Central memory CD8-positive, alpha-beta T cell (primary cell): ENCODE measurements at regions not wholly inside any gene's neighbourhood (a gene's known extent, or its start where the extent isn't known, plus 50 kb on each side); places are given as distances from the start of the nearest gene placed in this dataset.
"Not testable (repeated sequence)": the region's sequence is repeated elsewhere in the genome, so short reads cannot be mapped to it uniquely, and the experiment has no call there.

Source experiments
- ATAC-seq: fragments of 150-1000 bp; cut with Tn5 transposase; replicated peaks from 2 replicates; pipeline ENCODE4 v1.10.0; 2022; ENCODE audit warnings: mild to moderate bottlenecking, moderate FRiP score, moderate number of reproducible peaks; ENCODE audit not compliant: poor library complexity, severe bottlenecking; ENCODE audit errors: extremely low read depth
- DNase-seq, 2 donors: peaks; one replicate each; pipeline ENCODE4 v3.0.0; 2021; ENCODE audit warnings: low spot score in 2 of 2
- H3K27ac Mint-ChIP-seq: one replicate; pipeline ENCODE4 v1.8.0; 2022; ENCODE audit warnings: low read depth, mild to moderate bottlenecking, moderate library complexity, mixed read lengths
- H3K27me3 Mint-ChIP-seq: one replicate; pipeline ENCODE4 v1.8.0; 2022; ENCODE audit warnings: mixed read lengths
- H3K36me3 Mint-ChIP-seq: one replicate; pipeline ENCODE4 v1.8.0; 2022; ENCODE audit warnings: mild to moderate bottlenecking, moderate library complexity, mixed read lengths; ENCODE audit not compliant: insufficient read depth
- H3K4me1 Mint-ChIP-seq: one replicate; pipeline ENCODE4 v1.8.0; 2022; ENCODE audit warnings: mixed read lengths
- H3K4me3 Mint-ChIP-seq: one replicate; pipeline ENCODE4 v1.8.0; 2022; ENCODE audit warnings: mild to moderate bottlenecking, moderate library complexity, mixed read lengths
- H3K9me3 Mint-ChIP-seq: one replicate; pipeline ENCODE4 v1.8.0; 2022; ENCODE audit warnings: mixed read lengths

DNA sequence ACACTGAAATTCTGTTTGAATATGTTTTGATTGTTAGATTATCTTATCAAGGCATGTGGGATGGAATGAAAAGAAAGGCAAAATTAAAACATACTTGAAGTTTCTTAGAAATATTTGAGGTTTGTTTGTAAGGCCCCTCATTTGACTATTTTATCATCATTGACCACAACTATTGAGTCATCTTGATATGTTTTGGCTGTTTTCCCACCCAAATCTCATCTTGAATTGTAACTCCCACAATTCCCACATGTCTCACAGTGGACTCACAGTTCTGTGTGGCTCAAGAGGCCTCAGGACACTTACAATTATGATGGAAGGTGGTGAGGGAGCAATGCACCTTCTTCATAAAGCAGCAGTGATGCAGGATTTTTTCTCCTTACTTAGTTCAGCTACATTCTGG, 917.1 kb downstream of the PLOD2 start:
- no peak for DNase-seq

DNA sequence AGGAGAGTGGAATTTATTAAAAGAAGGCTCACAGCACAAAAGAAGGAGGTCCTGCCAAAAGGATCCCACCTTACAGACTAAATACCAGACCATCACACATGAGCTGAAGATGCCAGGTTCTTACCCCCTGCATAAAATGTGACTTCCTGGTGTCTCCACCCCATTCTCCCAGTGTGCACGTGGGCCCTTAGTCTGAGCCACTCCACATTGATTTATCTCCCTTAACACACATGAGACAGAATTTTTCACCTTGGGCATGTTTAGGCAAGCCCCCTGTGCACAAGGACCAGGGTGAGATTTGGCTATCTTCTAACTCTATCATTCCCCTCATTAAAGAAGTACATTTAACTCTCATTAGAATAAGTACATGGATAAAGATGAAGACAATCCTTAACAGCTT, 916.7 kb downstream of the PLOD2 start:
- ATAC-seq (no peak), DNase-seq (no peak)
- Mint-ChIP-seq H3K4me1 (no peaks in the 10 kb centered on the region), H3K27ac (no peak overlapping the region), H3K9me3 (peaks cover 24% of the 10 kb centered on the region), H3K27me3 (no peaks in the 10 kb centered on the region), H3K4me3 (no peak overlapping the region), H3K36me3 (no peaks in the 10 kb centered on the region)

More for the DNA sequence above, 917.1 kb downstream of the PLOD2 start:
- H3K4me1 Mint-ChIP-seq: no peaks in the 10 kb centered on the region
- ATAC-seq: no peak
- no peaks in the 10 kb centered on the region for H3K36me3 Mint-ChIP-seq
- H3K27me3 Mint-ChIP-seq: no peaks in the 10 kb centered on the region
- H3K9me3 Mint-ChIP-seq: peaks cover 22% of the 10 kb centered on the region
- no peak overlapping the region for H3K4me3 Mint-ChIP-seq
- H3K27ac Mint-ChIP-seq: no peak overlapping the region

DNA sequence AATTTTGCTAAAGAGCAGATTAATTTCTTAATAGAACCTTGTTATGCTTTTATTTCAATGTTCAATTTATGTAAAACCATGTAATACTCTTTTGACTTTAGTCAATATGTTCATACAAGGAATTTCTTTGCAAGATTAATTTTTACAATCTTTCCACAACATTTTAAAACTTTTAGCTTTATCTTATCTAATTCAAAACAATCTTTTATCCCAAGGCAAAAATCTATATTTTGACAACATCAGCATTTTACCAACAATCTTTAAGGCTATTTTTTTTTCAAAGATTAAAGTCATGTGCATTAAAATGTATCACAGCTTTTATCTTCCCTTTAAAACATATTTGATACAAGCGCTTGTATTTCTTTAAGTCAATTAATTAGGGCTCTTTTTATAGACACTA, 914.7 kb downstream of the PLOD2 start:
- no peaks in the 10 kb centered on the region for H3K27me3 Mint-ChIP-seq
- no peak overlapping the region for H3K27ac Mint-ChIP-seq
- DNase-seq: no peak
- H3K36me3 Mint-ChIP-seq: no peaks in the 10 kb centered on the region
- H3K4me1 Mint-ChIP-seq: no peaks in the 10 kb centered on the region
- H3K4me3 Mint-ChIP-seq: no peak overlapping the region
- peaks cover 20% of the 10 kb centered on the region for H3K9me3 Mint-ChIP-seq
- no peak for ATAC-seq

DNA sequence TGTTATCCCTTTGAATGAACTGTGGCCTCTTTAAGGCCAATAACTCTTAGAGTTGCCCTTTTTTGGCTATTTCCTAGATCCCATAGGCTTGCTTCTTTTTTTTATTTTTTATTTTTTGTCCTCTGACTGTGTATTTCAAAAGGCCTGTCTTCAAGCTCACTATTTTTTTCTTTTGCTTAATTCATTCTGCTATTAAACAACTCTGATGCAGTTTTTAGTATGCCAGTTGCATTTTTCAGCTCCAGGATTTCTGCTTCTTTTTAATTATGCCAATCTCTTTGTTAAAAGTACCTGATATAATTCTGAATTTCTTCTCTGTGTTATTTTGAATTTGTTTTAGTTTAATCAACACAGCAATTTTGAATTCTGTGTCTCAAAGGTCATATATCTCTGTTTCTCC, 912.1 kb downstream of the PLOD2 start:
- Mint-ChIP-seq H3K36me3 (no peaks in the 10 kb centered on the region), H3K4me1 (no peaks in the 10 kb centered on the region), H3K9me3 (peaks cover 27% of the 10 kb centered on the region), H3K4me3 (no peak overlapping the region), H3K27me3 (no peaks in the 10 kb centered on the region), H3K27ac (no peak overlapping the region)
- DNase-seq (no peak), ATAC-seq (no peak)

DNA sequence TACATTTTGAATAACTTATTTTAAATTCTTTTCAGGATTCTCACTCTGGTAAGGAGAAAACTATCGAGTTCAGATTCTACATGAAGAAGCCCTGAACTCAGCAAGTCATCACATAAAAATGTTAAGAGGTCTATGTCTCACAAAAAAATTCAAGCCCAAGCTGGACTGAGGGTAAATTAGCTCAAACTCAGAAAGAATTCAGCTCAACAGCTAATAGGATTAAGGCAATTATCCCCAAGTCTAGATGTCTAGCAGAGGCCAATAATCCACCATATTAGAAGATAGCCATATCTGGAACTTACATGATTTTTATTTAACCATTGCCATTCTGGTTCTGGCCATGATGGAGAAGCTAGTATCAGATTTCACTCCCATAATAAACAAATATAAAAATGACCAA, 909.7 kb downstream of the PLOD2 start:
- Mint-ChIP-seq H3K4me1 (no peaks in the 10 kb centered on the region), H3K4me3 (no peak overlapping the region), H3K27ac (no peak overlapping the region), H3K9me3 (peaks cover 19% of the 10 kb centered on the region), H3K36me3 (no peaks in the 10 kb centered on the region), H3K27me3 (no peaks in the 10 kb centered on the region)
- DNase-seq: no peak
- no peak for ATAC-seq

DNA sequence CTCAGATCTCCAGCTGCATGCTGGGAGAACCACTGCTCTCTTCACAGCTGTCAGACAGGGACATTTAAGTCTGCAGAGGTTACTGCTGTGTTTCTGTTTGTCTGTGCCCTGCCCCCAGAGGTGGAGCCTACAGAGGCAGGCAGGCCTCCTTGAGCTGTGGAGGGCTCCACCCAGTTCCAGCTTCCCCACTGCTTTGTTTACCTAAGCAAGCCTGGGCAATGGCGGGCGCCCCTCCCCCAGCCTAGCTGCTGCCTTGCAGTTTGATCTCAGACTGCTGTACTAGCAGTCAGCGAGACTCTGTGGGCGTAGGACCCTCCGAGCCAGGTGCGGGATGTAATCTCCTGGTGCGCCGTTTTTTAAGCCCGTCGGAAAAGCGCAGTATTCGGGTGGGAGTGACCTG, 903.0 kb downstream of the PLOD2 start:
- not testable (repeated sequence) for H3K4me1 Mint-ChIP-seq, H3K4me3 Mint-ChIP-seq, H3K27ac Mint-ChIP-seq, ATAC-seq, H3K36me3 Mint-ChIP-seq, DNase-seq, H3K9me3 Mint-ChIP-seq, H3K27me3 Mint-ChIP-seq

DNA sequence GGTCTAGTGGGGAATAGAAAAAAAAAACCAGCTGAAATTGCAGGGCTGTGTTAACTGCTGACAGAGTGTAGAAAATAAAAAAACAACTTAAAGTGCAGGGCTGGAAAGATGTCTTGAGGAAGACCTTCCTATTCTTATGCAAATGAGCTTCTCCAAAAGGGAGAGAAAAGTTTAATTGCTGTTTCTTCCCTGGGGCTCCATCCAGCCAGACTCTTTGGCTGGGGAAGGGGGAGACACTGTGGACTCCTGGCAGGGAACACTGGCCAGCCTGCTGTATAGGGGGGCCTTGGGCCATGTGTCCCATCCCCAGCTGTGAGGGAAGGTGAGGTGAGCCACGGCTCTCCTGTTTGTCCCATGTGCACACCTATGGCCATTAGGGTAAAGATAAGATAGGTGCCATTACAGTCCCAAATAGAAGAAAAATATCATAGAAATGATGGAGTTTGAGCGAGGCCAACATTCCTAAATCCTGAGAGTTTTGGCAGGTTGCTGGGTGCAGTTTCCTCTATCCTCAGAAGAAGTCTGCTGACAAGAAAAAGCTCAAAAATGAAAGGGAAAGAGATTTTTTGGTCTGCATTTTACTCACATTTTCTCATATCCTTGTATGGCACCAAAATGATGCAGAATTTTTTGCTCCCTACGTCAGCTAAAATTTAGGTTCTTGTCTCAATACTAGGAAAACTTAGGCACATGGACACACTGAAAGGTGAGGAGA, 901.7 kb downstream of the PLOD2 start:
- H3K4me1 Mint-ChIP-seq: no peaks in the 10 kb centered on the region
- H3K36me3 Mint-ChIP-seq: no peaks in the 10 kb centered on the region
- H3K4me3 Mint-ChIP-seq: no peak overlapping the region
- no peak overlapping the region for H3K27ac Mint-ChIP-seq
- ATAC-seq (no peak), DNase-seq (no peak)
- H3K9me3 Mint-ChIP-seq: no peaks in the 10 kb centered on the region
- no peaks in the 10 kb centered on the region for H3K27me3 Mint-ChIP-seq

DNA sequence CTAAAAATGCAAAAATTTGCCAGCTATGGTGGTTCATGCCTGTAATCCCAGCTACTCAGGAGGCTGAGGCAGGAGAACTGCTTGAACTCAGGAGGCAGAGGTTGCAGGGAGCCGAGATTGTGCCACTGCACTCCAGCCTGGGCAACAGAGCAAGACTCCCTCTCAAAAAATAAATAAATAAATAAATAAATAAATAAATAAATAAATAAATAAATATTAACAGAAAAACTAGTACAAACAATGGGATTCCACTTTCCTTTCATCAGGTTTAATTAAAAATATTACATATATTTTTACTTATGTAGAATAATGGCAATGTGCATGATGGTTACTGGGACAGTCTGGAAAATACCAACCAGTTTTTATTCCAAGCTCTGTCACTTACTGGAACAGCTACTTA, 897.5 kb downstream of the PLOD2 start:
- not testable (repeated sequence) for DNase-seq, H3K27ac Mint-ChIP-seq, H3K4me1 Mint-ChIP-seq, H3K27me3 Mint-ChIP-seq, ATAC-seq, H3K9me3 Mint-ChIP-seq, H3K4me3 Mint-ChIP-seq, H3K36me3 Mint-ChIP-seq

DNA sequence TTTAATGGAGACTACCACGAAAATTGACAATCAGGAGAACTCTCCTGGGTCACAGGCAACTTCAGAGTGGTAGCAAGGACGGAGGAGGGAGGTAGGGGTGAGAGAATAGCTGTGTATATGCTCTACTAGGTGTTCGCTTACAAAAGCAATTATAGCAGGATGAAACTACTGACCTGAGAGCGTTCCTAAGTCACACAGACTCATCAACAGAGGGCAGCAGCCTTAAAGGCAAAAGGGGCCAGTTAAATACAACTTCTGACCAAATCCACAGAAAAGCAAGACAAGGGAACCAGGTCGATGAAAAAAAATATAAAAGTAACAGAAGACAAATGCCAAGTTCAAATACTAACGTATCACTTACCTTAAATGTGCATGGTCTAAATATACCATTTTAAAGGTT, 894.6 kb downstream of the PLOD2 start:
- no peak overlapping the region for H3K4me3 Mint-ChIP-seq

DNA sequence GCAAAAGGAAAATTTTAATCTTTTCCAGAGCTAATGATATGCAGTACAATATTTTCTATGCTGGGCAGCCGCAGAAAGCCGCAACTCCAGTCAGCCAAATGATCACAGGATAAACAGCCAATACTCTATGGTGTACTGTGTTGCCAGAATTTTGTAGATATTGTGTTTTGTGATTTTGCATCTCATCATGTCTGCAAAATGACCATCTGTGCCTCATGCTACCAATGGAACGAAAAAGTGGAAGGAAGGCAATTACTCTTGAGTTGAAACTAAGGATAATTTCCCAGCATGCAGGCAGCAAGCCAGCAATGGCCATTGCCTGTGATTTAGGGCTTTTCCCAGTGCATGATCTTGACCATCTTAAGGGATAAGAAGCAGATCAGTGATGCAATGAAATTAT, 891.9 kb downstream of the PLOD2 start:
- no peak for DNase-seq
- Mint-ChIP-seq H3K36me3 (no peaks in the 10 kb centered on the region), H3K27ac (no peak overlapping the region), H3K27me3 (no peaks in the 10 kb centered on the region), H3K9me3 (peaks cover 22% of the 10 kb centered on the region), H3K4me3 (no peak overlapping the region), H3K4me1 (no peaks in the 10 kb centered on the region)
- ATAC-seq: no peak

More for the DNA sequence above, 894.6 kb downstream of the PLOD2 start:
- Mint-ChIP-seq H3K27me3 (no peaks in the 10 kb centered on the region), H3K4me1 (no peaks in the 10 kb centered on the region), H3K27ac (no peak overlapping the region), H3K36me3 (no peaks in the 10 kb centered on the region), H3K9me3 (peaks cover 12% of the 10 kb centered on the region)
- ATAC-seq (no peak), DNase-seq (no peak)

DNA sequence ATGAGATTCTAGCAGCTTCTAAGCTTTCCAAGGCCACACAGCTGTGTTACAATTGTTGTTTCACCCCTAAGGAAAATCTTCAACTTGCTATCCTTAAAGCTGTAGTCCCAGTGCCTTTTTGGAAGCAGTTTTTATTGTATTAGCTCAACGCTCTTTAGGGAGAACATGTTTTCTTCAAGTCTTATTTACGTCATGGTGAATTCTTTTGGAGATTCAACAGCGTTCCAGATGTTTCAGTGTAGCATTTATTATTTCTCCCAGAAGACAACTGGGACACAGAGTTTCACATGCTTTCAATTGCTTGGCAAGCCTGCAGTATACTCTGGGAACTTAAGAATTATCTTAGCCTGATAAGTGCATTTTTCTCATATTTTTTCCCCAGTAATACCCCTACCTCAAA, 888.3 kb downstream of the PLOD2 start:
- H3K4me1 Mint-ChIP-seq: no peaks in the 10 kb centered on the region
- no peak overlapping the region for H3K27ac Mint-ChIP-seq
- no peaks in the 10 kb centered on the region for H3K27me3 Mint-ChIP-seq
- H3K36me3 Mint-ChIP-seq: no peaks in the 10 kb centered on the region
- no peak for DNase-seq
- ATAC-seq: no peak
- H3K4me3 Mint-ChIP-seq: no peak overlapping the region
- peaks cover 27% of the 10 kb centered on the region for H3K9me3 Mint-ChIP-seq

DNA sequence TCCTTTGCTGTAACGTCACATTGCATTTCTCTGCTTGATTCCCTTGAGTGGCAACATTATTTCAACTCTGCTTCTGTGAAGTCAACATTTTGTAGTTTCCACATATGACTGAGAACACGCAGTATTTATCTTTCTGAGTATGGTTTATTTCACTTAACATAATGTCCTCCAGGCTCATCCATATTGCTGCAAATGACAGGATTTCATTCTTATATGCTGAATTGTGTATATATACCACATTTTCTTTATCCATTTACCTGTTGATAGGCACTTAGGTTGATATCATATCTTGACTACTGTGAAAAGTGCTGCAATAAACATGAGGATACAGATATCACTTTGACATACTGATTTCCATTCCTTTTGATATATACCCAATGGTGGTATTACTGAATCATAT, 878.5 kb downstream of the PLOD2 start:
- H3K4me1 Mint-ChIP-seq: no peaks in the 10 kb centered on the region
- no peak overlapping the region for H3K27ac Mint-ChIP-seq
- no peak for DNase-seq
- H3K9me3 Mint-ChIP-seq: peaks cover 17% of the 10 kb centered on the region
- no peaks in the 10 kb centered on the region for H3K27me3 Mint-ChIP-seq
- no peaks in the 10 kb centered on the region for H3K36me3 Mint-ChIP-seq
- H3K4me3 Mint-ChIP-seq: no peak overlapping the region
- no peak for ATAC-seq

DNA sequence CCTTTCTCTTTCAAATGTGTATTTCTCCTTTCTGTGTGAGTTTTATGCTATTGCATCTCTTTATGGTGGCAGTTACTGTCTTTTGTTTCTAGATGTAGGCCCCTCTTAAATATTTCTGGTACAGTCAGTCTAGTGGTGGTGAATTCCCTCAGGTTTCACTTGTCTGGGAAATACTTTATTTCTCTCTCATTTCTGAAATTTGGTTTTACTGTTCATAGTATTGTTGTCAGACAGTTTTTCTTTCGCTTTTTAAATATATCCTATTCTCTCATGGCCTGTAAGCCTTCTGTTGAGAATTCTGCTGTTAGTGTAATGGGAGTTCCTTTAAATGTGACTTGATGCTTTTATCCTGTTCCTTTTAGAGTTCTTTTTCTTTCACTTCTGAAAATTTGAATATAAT, 874.0 kb downstream of the PLOD2 start:
- no peak for DNase-seq
- no peaks in the 10 kb centered on the region for H3K36me3 Mint-ChIP-seq
- H3K4me1 Mint-ChIP-seq: no peaks in the 10 kb centered on the region
- no peak for ATAC-seq
- H3K27ac Mint-ChIP-seq: no peak overlapping the region
- no peaks in the 10 kb centered on the region for H3K27me3 Mint-ChIP-seq
- no peak overlapping the region for H3K4me3 Mint-ChIP-seq
- peaks cover 17% of the 10 kb centered on the region for H3K9me3 Mint-ChIP-seq

DNA sequence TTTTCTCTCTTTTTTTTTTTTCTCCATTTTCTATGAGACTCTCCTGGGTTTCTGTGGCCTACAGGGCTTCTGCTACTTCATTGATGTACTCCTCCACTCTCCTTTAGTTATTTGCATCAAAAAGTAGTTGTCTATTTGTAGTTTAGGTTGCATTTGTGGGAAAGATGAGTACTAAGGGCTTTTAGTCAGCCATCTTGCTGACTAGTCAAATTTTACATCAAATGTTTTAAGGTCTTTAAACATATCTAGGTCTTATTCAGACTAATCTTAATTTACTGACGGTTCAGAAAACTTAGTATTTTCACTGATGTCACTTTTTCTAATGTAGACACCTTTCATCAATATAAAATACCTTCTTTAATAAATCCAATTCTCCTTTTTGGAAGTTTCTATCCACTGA, 871.0 kb downstream of the PLOD2 start:
- no peak for ATAC-seq
- no peak overlapping the region for H3K27ac Mint-ChIP-seq

More for the DNA sequence above, 871.0 kb downstream of the PLOD2 start:
- Mint-ChIP-seq H3K27me3 (no peaks in the 10 kb centered on the region), H3K9me3 (peaks cover 6% of the 10 kb centered on the region), H3K4me3 (no peak overlapping the region), H3K4me1 (no peaks in the 10 kb centered on the region), H3K36me3 (no peaks in the 10 kb centered on the region)
- DNase-seq: no peak
